ENCODE measurements at regions not wholly inside any gene's neighbourhood (a gene's known extent, or its start where the extent isn't known, plus 50 kb on each side); places are given as distances from the start of the nearest gene placed in this dataset.

DNA sequence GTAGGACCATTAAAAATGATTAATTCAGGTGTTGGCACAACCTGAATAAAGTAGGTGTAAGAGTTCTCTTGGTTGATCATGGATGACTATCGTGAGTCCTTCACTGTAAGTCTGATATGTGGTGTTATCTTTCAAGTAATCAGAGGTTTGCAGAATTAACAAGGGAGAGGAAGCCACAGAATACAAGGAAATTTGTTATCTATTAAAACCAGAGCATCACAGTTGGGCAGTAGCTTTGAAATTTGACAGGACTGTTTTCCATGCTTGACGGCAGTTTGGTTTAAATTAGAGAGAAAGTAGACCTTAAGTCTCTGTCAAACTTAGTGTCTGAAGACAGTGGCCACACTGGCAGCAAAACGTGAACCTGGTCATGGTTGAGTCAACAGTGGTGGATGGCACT lies 139.5 kb upstream of the KCNK2 start:
- no peak for ATAC-seq
- no peaks in the 10 kb centered on the region for H3K27me3 ChIP-seq

DNA sequence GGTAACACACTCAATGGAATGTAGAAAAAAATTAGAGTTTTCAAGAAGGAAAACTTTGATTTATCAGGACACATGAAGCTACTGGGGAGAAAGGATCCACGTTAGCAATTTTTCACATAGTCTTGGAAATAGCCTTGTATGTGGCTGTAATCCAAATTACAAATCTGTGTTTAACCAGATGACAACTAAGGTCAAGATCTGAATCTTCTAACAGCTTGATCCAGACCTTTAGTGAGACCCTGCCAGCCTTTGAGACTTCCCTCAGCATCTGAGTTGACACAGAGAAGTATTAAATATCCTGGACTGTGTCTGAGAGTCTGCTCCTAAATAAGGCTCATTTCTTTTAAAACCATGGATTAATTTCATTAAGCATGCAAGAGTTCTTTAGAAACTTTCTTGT lies 135.9 kb upstream of the KCNK2 start:
- Histone ChIP-seq H3K4me3 (no peak overlapping the region), H3K9me3 (no peaks in the 10 kb centered on the region), H3K27me3 (no peaks in the 10 kb centered on the region), H3K4me1 (no peaks in the 10 kb centered on the region), H3K27ac (no peak overlapping the region), H3K36me3 (no peaks in the 10 kb centered on the region)
- ATAC-seq (no peak), DNase-seq (no peak)
- TF ChIP-seq, protein P1, sequence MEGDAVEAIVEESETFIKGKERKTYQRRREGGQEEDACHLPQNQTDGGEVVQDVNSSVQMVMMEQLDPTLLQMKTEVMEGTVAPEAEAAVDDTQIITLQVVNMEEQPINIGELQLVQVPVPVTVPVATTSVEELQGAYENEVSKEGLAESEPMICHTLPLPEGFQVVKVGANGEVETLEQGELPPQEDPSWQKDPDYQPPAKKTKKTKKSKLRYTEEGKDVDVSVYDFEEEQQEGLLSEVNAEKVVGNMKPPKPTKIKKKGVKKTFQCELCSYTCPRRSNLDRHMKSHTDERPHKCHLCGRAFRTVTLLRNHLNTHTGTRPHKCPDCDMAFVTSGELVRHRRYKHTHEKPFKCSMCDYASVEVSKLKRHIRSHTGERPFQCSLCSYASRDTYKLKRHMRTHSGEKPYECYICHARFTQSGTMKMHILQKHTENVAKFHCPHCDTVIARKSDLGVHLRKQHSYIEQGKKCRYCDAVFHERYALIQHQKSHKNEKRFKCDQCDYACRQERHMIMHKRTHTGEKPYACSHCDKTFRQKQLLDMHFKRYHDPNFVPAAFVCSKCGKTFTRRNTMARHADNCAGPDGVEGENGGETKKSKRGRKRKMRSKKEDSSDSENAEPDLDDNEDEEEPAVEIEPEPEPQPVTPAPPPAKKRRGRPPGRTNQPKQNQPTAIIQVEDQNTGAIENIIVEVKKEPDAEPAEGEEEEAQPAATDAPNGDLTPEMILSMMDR (IDR thresholded peaks at IDR 0.05) = no peak
- intact Hi-C loops (cut with DNase I) = no loop called here

More for the DNA sequence above, 139.5 kb upstream of the KCNK2 start:
- no peaks in the 10 kb centered on the region for H3K36me3 ChIP-seq
- H3K4me1 ChIP-seq = no peaks in the 10 kb centered on the region
- H3K4me3 ChIP-seq = no peak overlapping the region
- TF ChIP-seq, protein P1 (IDR thresholded peaks at IDR 0.05) = no peak
- no peak for DNase-seq
- H3K9me3 ChIP-seq = no peaks in the 10 kb centered on the region
- intact Hi-C loops (cut with DNase I) = no loop called here
- no peak overlapping the region for H3K27ac ChIP-seq

DNA sequence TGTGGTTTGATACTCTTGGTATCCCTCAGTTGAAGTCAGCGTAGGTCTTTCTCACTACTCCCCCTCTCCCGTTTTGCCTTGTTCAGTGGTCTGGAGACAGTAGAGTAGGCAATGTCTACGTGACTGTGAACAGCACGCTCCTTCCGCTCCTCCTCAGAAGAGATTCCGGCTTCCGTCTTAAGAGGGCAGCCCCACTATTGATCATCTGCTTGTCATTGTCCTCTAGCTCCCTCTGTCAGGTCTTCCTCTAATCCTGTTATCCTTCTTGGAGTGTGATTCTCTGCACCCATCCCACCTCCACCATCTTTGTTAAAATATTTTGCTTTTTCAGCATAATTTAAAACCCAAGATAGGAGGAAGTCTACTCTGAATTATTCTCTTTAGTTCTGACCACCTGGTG lies 129.9 kb upstream of the KCNK2 start:
- Histone ChIP-seq H3K4me3 (no peak overlapping the region), H3K27ac (no peak overlapping the region), H3K27me3 (no peaks in the 10 kb centered on the region), H3K4me1 (no peaks in the 10 kb centered on the region), H3K36me3 (no peaks in the 10 kb centered on the region), H3K9me3 (no peaks in the 10 kb centered on the region)
- TF ChIP-seq, protein P1 (IDR thresholded peaks at IDR 0.05) = no peak
- DNase-seq (no peak), ATAC-seq (no peak)
- intact Hi-C loops (cut with DNase I) = no loop called here

DNA sequence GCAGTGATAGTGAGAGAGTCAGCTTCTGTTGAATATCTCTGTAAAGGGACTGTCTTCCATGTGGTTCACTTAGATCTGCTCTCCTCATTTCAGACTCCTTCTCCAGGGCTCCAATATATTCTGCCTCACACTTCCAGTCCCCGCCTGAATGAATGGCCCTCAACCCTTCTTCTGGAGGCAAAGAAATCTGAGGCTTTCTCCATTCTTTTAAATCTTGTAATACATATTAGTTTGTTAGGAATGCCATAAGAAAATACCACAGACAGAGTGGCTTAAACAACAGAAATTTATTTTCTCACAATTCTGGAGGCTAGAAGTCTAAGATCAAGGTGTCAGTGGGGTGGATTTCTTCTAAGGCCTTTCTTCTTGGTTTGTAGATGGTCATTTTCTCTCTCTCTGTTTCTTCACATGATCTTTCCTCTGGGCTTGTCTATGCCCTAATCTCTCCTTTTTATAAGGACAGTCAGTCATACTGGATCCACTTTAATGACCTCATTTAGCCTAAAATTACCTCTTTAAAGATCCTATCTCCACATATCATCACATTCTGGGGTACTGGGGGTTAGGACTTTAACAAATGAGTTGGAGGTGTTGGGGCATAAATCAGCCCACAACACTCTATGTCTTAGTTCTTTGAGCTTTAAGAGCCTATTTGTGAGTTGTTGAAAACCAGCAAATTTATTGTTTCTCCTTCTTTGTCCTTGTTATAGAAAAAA lies 128.5 kb upstream of the KCNK2 start:
- intact Hi-C loops (cut with DNase I) = no loop called here
- Histone ChIP-seq H3K4me3 (no peak overlapping the region), H3K36me3 (no peaks in the 10 kb centered on the region), H3K27me3 (no peaks in the 10 kb centered on the region), H3K27ac (no peak overlapping the region), H3K9me3 (no peaks in the 10 kb centered on the region), H3K4me1 (no peaks in the 10 kb centered on the region)
- TF ChIP-seq, protein P1 (IDR thresholded peaks at IDR 0.05) = no peak
- no peak for ATAC-seq
- no peak for DNase-seq

DNA sequence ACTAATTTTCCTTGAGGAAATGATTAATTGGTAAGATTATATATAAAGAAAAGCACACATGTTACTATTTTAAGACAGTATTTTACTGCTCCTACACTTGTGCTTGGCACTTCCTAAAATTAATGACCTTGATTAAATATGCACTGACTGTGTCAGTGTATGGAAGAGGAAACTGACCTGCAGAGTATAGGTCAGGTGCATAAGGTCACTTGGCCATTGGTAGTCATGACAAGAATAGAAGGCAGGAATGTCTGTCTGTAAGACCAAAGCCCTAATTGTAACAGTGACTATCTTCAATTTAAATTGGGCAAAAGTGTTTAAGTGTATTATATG lies 128.0 kb upstream of the KCNK2 start:
- DNase-seq = no peak
- H3K36me3 ChIP-seq = no peaks in the 10 kb centered on the region
- TF ChIP-seq, protein P1 (IDR thresholded peaks at IDR 0.05) = no peak
- H3K4me1 ChIP-seq = no peaks in the 10 kb centered on the region
- no peaks in the 10 kb centered on the region for H3K9me3 ChIP-seq
- no peak overlapping the region for H3K27ac ChIP-seq
- ATAC-seq = no peak
- H3K27me3 ChIP-seq = no peaks in the 10 kb centered on the region
- intact Hi-C loops (cut with DNase I) = no loop called here
- H3K4me3 ChIP-seq = no peak overlapping the region

Data from upper lobe of right lung (tissue), 1 donor.